T-cell (primary cell): ENCODE measurements at regions not wholly inside any gene's neighbourhood (a gene's known extent, or its start where the extent isn't known, plus 50 kb on each side); places are given as distances from the start of the nearest gene placed in this dataset.
A peak's percentile ranks its signal among the peaks of the same experiment; 100 is the strongest.

Experiments used
- ATAC-seq, 4 experiments: fragments of 200-7000 bp in 3 of 4; fragments of 150-1000 bp in 1 of 4; cut with Tn5 transposase; replicated peaks in 1 of 4; 1 replicate in 3 of 4; 2 replicates in 1 of 4; pipeline ENCODE4 v1.10.0; 2021; ENCODE audit warnings: moderate library complexity in 3 of 4, mild to moderate bottlenecking in 2 of 4, moderate number of reproducible peaks in 1 of 4
- CTCF ChIA-PET, 2 donors: fragments of 300-600 bp; sonication (Branson Sonifier 250); formaldehyde crosslinking; loops; one replicate each; lab custom pipeline; 2022; ENCODE audit warnings: antibody characterized with exemption in 2 of 2; lab: Charles Lee
- POLR2A ChIA-PET, 2 donors: fragments of 300-600 bp; sonication (Branson Sonifier 250); formaldehyde crosslinking; loops; one replicate each; lab custom pipeline; 2022; ENCODE audit warnings: antibody characterized with exemption in 2 of 2; lab: Charles Lee
- DNase-seq, 35 experiments: peaks; one replicate each; pipeline versions ENCODE4 v3.0.0 to v3.0.0-alpha.2; 2013 to 2023
- H3K27ac ChIP-seq: one replicate; pipeline ENCODE4 v1.5.1; 2013; ENCODE audit warnings: low read length
- H3K27me3 ChIP-seq, 2 experiments: replicated peaks in 1 of 2; 1 replicate in 1 of 2; 2 replicates in 1 of 2; pipeline versions ENCODE4 v1.6.1 to v1.7.0; 2013; ENCODE audit warnings: low read length in 1 of 2, mixed read lengths in 1 of 2; ENCODE audit not compliant: control insufficient read depth in 2 of 2, insufficient read depth in 2 of 2; ENCODE audit errors: extremely low read depth in 1 of 2
- H3K36me3 ChIP-seq, 2 donors: 1 replicate in 1 of 2; 2 replicates in 1 of 2; pipeline versions ENCODE4 v1.6.1 to v1.7.0; 2013; ENCODE audit warnings: low read length in 1 of 2; ENCODE audit not compliant: control insufficient read depth in 2 of 2, insufficient read depth in 1 of 2; ENCODE audit errors: extremely low read depth in 1 of 2
- H3K4me1 ChIP-seq, 2 experiments: 1 replicate in 1 of 2; 2 replicates in 1 of 2; pipeline versions ENCODE4 v1.6.1 to v1.7.0; 2013; ENCODE audit warnings: low read length in 2 of 2, mixed read lengths in 1 of 2; ENCODE audit not compliant: insufficient read depth in 2 of 2, control insufficient read depth in 1 of 2; ENCODE audit errors: extremely low read depth in 1 of 2
- H3K4me3 ChIP-seq, 2 donors: 1 replicate in 1 of 2; 2 replicates in 1 of 2; pipeline versions ENCODE4 v1.5.1 to v1.7.0; 2013; ENCODE audit warnings: mild to moderate bottlenecking in 2 of 2, low read length in 1 of 2, moderate library complexity in 1 of 2; ENCODE audit not compliant: control insufficient read depth in 1 of 2; ENCODE audit errors: extremely low read depth in 1 of 2
- H3K9me3 ChIP-seq: 2 replicates; pipeline ENCODE4 v1.7.0; 2013
- H3K27ac Mint-ChIP-seq, 2 donors: one replicate each; pipeline ENCODE4 v1.8.0; 2020 to 2021; ENCODE audit warnings: mild to moderate bottlenecking in 2 of 2, mixed read lengths in 2 of 2
- H3K27me3 Mint-ChIP-seq, 2 donors: one replicate each; pipeline ENCODE4 v1.8.0; 2021 to 2022; ENCODE audit warnings: mixed read lengths in 2 of 2
- H3K36me3 Mint-ChIP-seq: one replicate; pipeline ENCODE4 v1.8.0; 2021; ENCODE audit warnings: mixed read lengths
- H3K4me1 Mint-ChIP-seq, 3 donors: one replicate each; pipeline ENCODE4 v1.8.0; 2020 to 2022; ENCODE audit warnings: mixed read lengths in 3 of 3, mild to moderate bottlenecking in 1 of 3
- H3K4me3 Mint-ChIP-seq, 3 donors: one replicate each; pipeline ENCODE4 v1.8.0; 2020 to 2022; ENCODE audit warnings: mild to moderate bottlenecking in 3 of 3, mixed read lengths in 3 of 3, moderate library complexity in 3 of 3
- H3K9me3 Mint-ChIP-seq, 3 donors: one replicate each; pipeline ENCODE4 v1.8.0; 2020 to 2022; ENCODE audit warnings: mixed read lengths in 3 of 3
- WGBS: methylation state at CpG from one replicate; pipeline ENCODE4 v1.1.5; 2013; ENCODE audit warnings: missing lambda C conversion rate; ENCODE audit not compliant: insufficient coverage; 5-methylcytosine and 5-hydroxymethylcytosine counted together

DNA sequence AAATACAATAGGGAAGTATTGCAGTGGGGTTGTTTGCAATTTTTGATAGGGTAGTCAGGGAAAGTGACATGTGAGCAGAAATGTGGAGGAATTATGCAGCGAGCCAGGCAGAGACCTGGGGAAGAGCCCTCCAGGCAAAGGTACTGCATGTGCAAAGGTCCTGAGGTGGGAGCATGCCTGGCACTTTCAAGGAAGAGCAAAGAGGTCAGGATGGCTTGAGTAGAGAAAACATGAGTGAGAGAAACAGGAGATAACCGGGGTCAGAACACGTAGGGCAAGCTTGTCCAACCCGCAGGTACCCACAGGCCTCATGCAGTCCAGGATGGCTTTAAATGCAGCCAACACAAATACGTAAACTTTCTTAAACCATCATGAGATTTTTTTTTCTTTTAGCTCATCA, 71.0 kb downstream of the COQ2 start:
- H3K36me3 Mint-ChIP-seq = no peaks in the 10 kb centered on the region
- ChIA-PET POLR2A (interaction anchor here in 1 of 2 donors (0.6 kb wide), 1 partner anchor 140 kb away, joined by 5 read pairs; no protein-coding TSS in a partner anchor), CTCF (interaction anchor here in 1 of 2 donors (3.2 kb wide), 1 partner anchor 103 kb away, joined by 20 read pairs; no protein-coding TSS in a partner anchor)
- DNase-seq = no peak
- ATAC-seq = no peak
- peaks cover 86 to 96% (median 94%) of the 10 kb centered on the region in 3 donors for H3K4me1 Mint-ChIP-seq
- peak overlapping the region in 1 of 3 donors; percentile 71 for H3K4me3 Mint-ChIP-seq
- peak overlapping the region; percentile 13 to 21 for H3K27ac Mint-ChIP-seq
- no peaks in the 10 kb centered on the region for H3K9me3 ChIP-seq
- no peak overlapping the region for H3K4me3 ChIP-seq
- 97% methylated on average over 3 of the region's 5 CpGs for WGBS
- peaks cover 0 to 6% (median 0%) of the 10 kb centered on the region in 3 donors for H3K9me3 Mint-ChIP-seq
- no peaks in the 10 kb centered on the region for H3K27me3 ChIP-seq
- peak overlapping the region; percentile 72 for H3K27ac ChIP-seq
- H3K27me3 Mint-ChIP-seq = no peaks in the 10 kb centered on the region
- no peaks in the 10 kb centered on the region for H3K36me3 ChIP-seq
- peaks cover 65 to 73% of the 10 kb centered on the region in 2 experiments for H3K4me1 ChIP-seq

DNA sequence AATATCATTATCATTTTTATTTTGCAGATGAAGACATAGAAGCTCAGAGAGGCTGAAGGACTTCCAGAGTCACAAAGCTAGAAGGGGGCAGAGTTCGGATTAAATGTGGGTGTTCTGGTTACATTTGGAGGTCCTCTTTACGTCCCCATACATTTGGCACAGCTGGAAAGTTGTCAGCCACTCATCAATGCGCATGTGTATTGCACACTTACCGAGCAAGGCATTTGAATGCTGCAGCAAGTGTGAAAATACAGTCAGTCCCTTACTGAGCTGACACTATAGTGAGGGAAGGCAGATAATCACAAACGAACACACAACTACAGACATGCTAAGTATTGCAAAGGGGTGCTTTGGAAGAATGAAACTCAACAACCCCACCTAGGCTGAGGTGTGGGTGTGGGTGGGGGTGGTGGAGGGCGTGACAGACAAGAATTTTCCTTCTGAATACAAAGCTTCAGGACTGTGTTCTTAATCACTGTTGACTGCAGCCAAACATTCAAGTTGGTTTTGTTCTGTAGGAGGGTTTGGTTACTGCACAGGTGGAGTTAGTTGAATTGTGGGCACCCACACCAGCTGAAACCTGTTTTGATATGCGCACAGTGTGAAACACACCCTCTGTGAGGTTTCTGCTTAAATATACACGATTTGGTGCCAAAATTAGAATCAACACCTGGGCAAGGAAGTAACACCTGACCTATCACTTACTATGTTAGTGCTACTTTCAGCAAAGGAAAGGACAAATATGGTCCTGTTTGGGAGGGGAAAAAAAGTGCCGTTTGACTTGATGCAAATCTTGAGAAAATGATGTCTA, 72.4 kb downstream of the COQ2 start:
- Histone ChIP-seq H3K27me3 (no peaks in the 10 kb centered on the region), H3K36me3 (no peaks in the 10 kb centered on the region), H3K9me3 (no peaks in the 10 kb centered on the region), H3K4me3 (no peak overlapping the region), H3K4me1 (peaks cover 54 to 61% of the 10 kb centered on the region in 2 experiments), H3K27ac (peak overlapping the region; percentile 82)
- CTCF ChIA-PET = interaction anchor here (0.6 to 3.2 kb wide), 13 partner anchors 13 to 158 kb away, joined by 3 to 20 read pairs (median 4); partner anchors contain the start of genes COQ2 (in 1 of the 2) and PLAC8 (in 1 of the 2)
- H3K9me3 Mint-ChIP-seq = peaks cover 0 to 6% (median 0%) of the 10 kb centered on the region in 3 donors
- H3K36me3 Mint-ChIP-seq = no peaks in the 10 kb centered on the region
- WGBS = 20% methylated on average over 1 of the region's 9 CpGs
- peak; percentile 93 to 96 (median 94) for ATAC-seq
- H3K27me3 Mint-ChIP-seq = no peaks in the 10 kb centered on the region
- peak overlapping the region; percentile 26 to 71 (median 38) for H3K4me3 Mint-ChIP-seq
- peak overlapping the region; percentile 89 to 90 for H3K27ac Mint-ChIP-seq
- DNase-seq = peak; percentile 22 to 88 (median 70)
- H3K4me1 Mint-ChIP-seq = peaks cover 72 to 86% (median 80%) of the 10 kb centered on the region in 3 donors
- POLR2A ChIA-PET = interaction anchor here (0.6 to 1.3 kb wide), 4 partner anchors 98 to 138 kb away, joined by 3 to 5 read pairs (median 4); no protein-coding TSS in a partner anchor

GRCh38 chr4:83209419-83209818, 75.2 kb downstream of the COQ2 start:
- H3K27ac Mint-ChIP-seq = peak overlapping the region; percentile 26 to 75
- H3K9me3 Mint-ChIP-seq = peaks cover 0 to 6% (median 0%) of the 10 kb centered on the region in 3 donors
- no peaks in the 10 kb centered on the region for H3K36me3 Mint-ChIP-seq
- DNase-seq (no peak), ATAC-seq (no peak)
- H3K27me3 Mint-ChIP-seq = no peaks in the 10 kb centered on the region
- Histone ChIP-seq H3K27ac (no peak overlapping the region), H3K4me1 (peaks cover 35 to 42% of the 10 kb centered on the region in 2 experiments), H3K27me3 (no peaks in the 10 kb centered on the region), H3K36me3 (no peaks in the 10 kb centered on the region), H3K9me3 (no peaks in the 10 kb centered on the region), H3K4me3 (no peak overlapping the region)
- peak overlapping the region in 1 of 3 donors; percentile 71 for H3K4me3 Mint-ChIP-seq
- CTCF ChIA-PET = interaction anchor here (0.5 to 1.6 kb wide), 3 partner anchors 40 to 99 kb away, joined by 3 to 5 read pairs (median 3); no protein-coding TSS in a partner anchor
- peaks cover 49 to 59% (median 53%) of the 10 kb centered on the region in 3 donors for H3K4me1 Mint-ChIP-seq
- POLR2A ChIA-PET = interaction anchor here in 1 of 2 donors (0.6 kb wide), 2 partner anchors 11 to 102 kb away, joined by 3 to 5 read pairs; no protein-coding TSS in a partner anchor
- WGBS = 82% methylated on average over 2 of the region's 4 CpGs

DNA sequence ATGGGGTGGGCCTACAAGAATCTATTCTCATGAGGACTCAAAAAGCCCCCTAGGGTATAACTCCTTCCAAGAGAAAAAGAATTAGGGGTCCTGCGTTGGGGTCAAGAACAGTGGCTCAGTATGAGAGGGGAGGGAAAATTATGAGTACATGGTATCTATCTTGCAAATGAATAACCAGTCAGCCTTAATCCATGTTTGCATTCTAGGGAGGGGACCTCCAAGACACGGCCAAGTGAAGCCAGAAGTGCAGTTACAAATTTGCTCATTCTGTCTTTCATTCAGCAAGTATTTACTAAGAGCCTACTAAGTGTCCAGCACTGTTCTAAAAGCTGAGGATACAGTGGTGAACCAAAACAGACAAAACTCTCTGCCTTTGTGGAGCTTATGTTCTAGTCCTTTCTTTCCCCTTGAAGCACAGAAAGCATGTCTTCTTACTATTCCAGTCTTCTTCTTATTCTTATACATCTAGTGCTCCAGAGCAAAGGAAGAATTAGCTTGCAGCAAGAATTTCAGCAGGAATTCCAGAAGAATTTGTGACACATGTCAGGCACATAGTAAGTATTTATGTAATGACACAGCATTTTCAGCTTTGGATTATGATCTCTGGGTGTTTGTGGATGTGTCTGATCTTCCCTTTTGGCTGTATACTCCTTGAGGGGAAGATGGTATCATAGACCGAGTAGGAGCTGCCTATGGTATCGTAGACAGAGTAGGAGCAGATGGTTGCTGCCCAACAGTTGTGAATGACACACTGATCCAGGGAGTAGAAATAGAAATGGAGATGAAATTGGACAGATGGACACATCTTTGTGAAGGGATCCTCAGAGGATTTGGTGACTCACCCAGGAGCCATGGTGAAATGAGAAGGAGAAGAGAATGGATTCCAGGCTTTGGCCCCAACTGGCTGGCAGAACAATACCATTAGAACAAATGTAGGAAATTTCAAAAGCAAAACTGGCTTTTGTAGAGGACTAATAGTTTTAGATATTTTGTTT, 75.9 kb downstream of the COQ2 start:
- CTCF ChIA-PET = no interaction called here
- DNase-seq = no peak
- Mint-ChIP-seq H3K4me1 (peaks cover 44 to 55% (median 50%) of the 10 kb centered on the region in 3 donors), H3K4me3 (no peak overlapping the region), H3K27ac (peak overlapping the region in 1 of 2 donors; percentile 38), H3K27me3 (no peaks in the 10 kb centered on the region), H3K9me3 (peaks cover 0 to 6% (median 0%) of the 10 kb centered on the region in 3 donors), H3K36me3 (no peaks in the 10 kb centered on the region)
- H3K36me3 ChIP-seq = no peaks in the 10 kb centered on the region
- no peak overlapping the region for H3K27ac ChIP-seq
- no peaks in the 10 kb centered on the region for H3K9me3 ChIP-seq
- no peak for ATAC-seq
- no peaks in the 10 kb centered on the region for H3K27me3 ChIP-seq
- POLR2A ChIA-PET = no interaction called here
- H3K4me3 ChIP-seq = no peak overlapping the region
- WGBS = 96% methylated on average over 2 of the region's 4 CpGs
- H3K4me1 ChIP-seq = peaks cover 35 to 38% of the 10 kb centered on the region in 2 experiments

DNA sequence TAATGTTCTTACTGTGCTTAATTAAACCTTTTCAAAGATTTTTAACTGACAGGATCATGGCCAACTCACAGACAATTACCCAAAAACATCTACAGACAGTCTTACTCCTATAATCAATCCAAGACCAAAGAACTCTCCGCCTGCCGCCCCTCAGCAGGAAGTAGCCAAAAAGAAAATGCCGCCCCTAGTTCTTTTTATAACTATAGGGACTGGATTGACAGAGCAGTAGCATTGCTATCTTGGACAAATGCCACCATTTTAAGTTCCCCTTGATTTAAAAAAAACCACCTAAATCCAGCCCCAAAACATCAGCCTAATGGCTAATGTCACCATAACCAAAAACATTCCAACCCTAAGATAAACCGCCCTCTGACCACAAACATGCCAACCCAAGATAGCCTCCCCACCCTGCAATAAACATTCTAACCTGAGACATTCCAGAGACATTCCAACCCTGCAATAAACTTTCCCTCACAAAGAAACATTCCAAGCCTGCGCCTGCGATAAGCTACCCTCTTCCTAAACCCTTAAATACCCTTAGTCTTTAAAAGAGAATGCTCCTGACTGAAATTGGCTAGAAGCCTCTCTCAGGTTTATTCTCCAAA, 77.0 kb downstream of the COQ2 start:
- Mint-ChIP-seq H3K9me3 (no peaks in the 10 kb centered on the region), H3K4me1 (peaks cover 33 to 44% (median 39%) of the 10 kb centered on the region in 3 donors), H3K27me3 (no peaks in the 10 kb centered on the region), H3K4me3 (no peak overlapping the region), H3K27ac (no peak overlapping the region), H3K36me3 (no peaks in the 10 kb centered on the region)
- WGBS = 98% methylated on average over 3 of the region's 6 CpGs
- no peak overlapping the region for H3K4me3 ChIP-seq
- no peaks in the 10 kb centered on the region for H3K9me3 ChIP-seq
- H3K36me3 ChIP-seq = no peaks in the 10 kb centered on the region
- DNase-seq (no peak), ATAC-seq (no peak)
- H3K4me1 ChIP-seq = peaks cover 25 to 30% of the 10 kb centered on the region in 2 experiments
- H3K27me3 ChIP-seq = no peaks in the 10 kb centered on the region
- CTCF ChIA-PET = no interaction called here
- POLR2A ChIA-PET = no interaction called here
- no peak overlapping the region for H3K27ac ChIP-seq
